ENCODE measurements at regions not wholly inside any gene's neighbourhood (a gene's known extent, or its start where the extent isn't known, plus 50 kb on each side); places are given as distances from the start of the nearest gene placed in this dataset.

GRCh38 chrX:33725535-33726210 lies 406.4 kb downstream of the FAM47A start:
- peak; percentile 2 for DNase-seq

GRCh38 chrX:33721927-33722326 lies 410.2 kb downstream of the FAM47A start:
- DNase-seq = no peak

- DNase-seq = no peak
Observed at GRCh38 chrX:33686105-33686504, 446.0 kb downstream of the FAM47A start.
